ENCODE measurements at regions not wholly inside any gene's neighbourhood (a gene's known extent, or its start where the extent isn't known, plus 50 kb on each side); places are given as distances from the start of the nearest gene placed in this dataset.

GRCh38 chr2:172323256-172323655 is 104.1 kb upstream of the ITGA6 start:
- TF ChIP-seq EZH2 (IDR thresholded peaks at IDR 0.05; ENCODE audit: low read depth, low read length, severe bottlenecking) (no peak), CTCF (IDR thresholded peaks at IDR 0.05; ENCODE audit: control extremely low read depth in 1 of 3, insufficient read depth in 1 of 3, low read depth in 1 of 3, low read length in 3 of 3) (no peak)
